ENCODE measurements at regions not wholly inside any gene's neighbourhood (a gene's known extent, or its start where the extent isn't known, plus 50 kb on each side); places are given as distances from the start of the nearest gene placed in this dataset.

DNA sequence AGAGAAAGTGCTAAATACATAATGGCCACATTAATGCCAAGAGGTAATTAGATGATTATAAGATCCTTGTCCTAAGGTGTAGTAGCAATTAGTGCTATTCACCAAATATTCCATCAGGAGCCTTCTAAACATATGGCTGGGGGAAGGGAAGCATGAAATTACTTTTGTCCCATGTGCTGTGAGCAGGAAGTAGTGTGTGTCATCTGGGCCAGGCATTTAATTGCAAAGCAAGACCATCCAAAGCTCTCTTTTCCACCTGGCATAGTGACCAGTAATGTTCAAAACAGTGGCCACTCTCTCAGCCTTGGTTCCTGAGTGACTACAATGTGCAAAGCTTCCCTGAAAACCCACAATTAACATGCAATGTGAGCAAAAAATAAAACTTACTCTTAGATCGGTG lies 144.2 kb upstream of the FAM241A start:
- TF ChIP-seq, protein P1, sequence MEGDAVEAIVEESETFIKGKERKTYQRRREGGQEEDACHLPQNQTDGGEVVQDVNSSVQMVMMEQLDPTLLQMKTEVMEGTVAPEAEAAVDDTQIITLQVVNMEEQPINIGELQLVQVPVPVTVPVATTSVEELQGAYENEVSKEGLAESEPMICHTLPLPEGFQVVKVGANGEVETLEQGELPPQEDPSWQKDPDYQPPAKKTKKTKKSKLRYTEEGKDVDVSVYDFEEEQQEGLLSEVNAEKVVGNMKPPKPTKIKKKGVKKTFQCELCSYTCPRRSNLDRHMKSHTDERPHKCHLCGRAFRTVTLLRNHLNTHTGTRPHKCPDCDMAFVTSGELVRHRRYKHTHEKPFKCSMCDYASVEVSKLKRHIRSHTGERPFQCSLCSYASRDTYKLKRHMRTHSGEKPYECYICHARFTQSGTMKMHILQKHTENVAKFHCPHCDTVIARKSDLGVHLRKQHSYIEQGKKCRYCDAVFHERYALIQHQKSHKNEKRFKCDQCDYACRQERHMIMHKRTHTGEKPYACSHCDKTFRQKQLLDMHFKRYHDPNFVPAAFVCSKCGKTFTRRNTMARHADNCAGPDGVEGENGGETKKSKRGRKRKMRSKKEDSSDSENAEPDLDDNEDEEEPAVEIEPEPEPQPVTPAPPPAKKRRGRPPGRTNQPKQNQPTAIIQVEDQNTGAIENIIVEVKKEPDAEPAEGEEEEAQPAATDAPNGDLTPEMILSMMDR (IDR thresholded peaks at IDR 0.05) = no peak
- TF ChIP-seq EP300 (IDR thresholded peaks at IDR 0.05) (no peak), POLR2A (IDR thresholded peaks at IDR 0.05) (no peak)
